Loucy (cell line): ENCODE measurements at regions not wholly inside any gene's neighbourhood (a gene's known extent, or its start where the extent isn't known, plus 50 kb on each side); places are given as distances from the start of the nearest gene placed in this dataset.

Source experiments
- H2AFZ ChIP-seq: fragments of 200-600 bp; sonication (generic); 2 replicates; pipeline ENCODE4 v1.6.0; 2016; ENCODE audit warnings: antibody characterized with exemption, mild to moderate bottlenecking, low read length, moderate library complexity
- H3F3A ChIP-seq: fragments of 200-600 bp; 2 replicates; pipeline ENCODE4 v1.6.0; 2016; ENCODE audit warnings: antibody characterized with exemption, low read depth, mild to moderate bottlenecking
- H3K27me3 ChIP-seq: fragments of 200-600 bp; sonication (generic); 2 replicates; pipeline ENCODE4 v1.6.1; 2014; ENCODE audit warnings: low read length, mild to moderate bottlenecking; ENCODE audit not compliant: insufficient read depth, poor library complexity, severe bottlenecking
- H3K36me3 ChIP-seq: fragments of 200-600 bp; sonication (generic); 2 replicates; pipeline ENCODE4 v1.6.1; 2016; ENCODE audit warnings: low read length; ENCODE audit not compliant: insufficient read depth
- H3K4me1 ChIP-seq: fragments of 200-600 bp; sonication (generic); 2 replicates; pipeline ENCODE4 v1.5.1; 2014; ENCODE audit warnings: low read length, mild to moderate bottlenecking; ENCODE audit not compliant: insufficient read depth, poor library complexity, severe bottlenecking
- H3K4me2 ChIP-seq: fragments of 200-600 bp; sonication (generic); 2 replicates; pipeline ENCODE4 v1.6.0; 2014; ENCODE audit warnings: antibody characterized with exemption, low read length, low read depth, mild to moderate bottlenecking; ENCODE audit not compliant: poor library complexity, severe bottlenecking
- H3K4me3 ChIP-seq: fragments of 200-600 bp; sonication (generic); 2 replicates; pipeline ENCODE4 v1.5.1; 2014; ENCODE audit warnings: low read length, mild to moderate bottlenecking, mixed read lengths; ENCODE audit not compliant: poor library complexity, severe bottlenecking
- H3K79me2 ChIP-seq: fragments of 200-600 bp; sonication (generic); 2 replicates; pipeline ENCODE4 v1.6.1; 2014; ENCODE audit warnings: low read length; ENCODE audit not compliant: insufficient read depth
- H3K9ac ChIP-seq: fragments of 200-600 bp; sonication (generic); 2 replicates; pipeline ENCODE4 v1.6.0; 2014; ENCODE audit warnings: mild to moderate bottlenecking, low read depth, low read length, moderate library complexity; ENCODE audit not compliant: poor library complexity, severe bottlenecking
- H3K9me2 ChIP-seq: fragments of 200-600 bp; sonication (generic); replicated peaks from 2 replicates; pipeline ENCODE4 v1.6.1; 2016; ENCODE audit warnings: low read depth, low read length, mixed read lengths
- H3K9me3 ChIP-seq: fragments of 200-600 bp; sonication (generic); 2 replicates; pipeline ENCODE4 v1.6.1; 2014; ENCODE audit warnings: mild to moderate bottlenecking, antibody characterized with exemption, low read length, low read depth; ENCODE audit not compliant: insufficient read depth
- H4K20me1 ChIP-seq: fragments of 200-600 bp; sonication (generic); 2 replicates; pipeline ENCODE4 v1.6.0; 2014; ENCODE audit warnings: antibody characterized with exemption, low read length, mild to moderate bottlenecking; ENCODE audit not compliant: insufficient read depth, poor library complexity, severe bottlenecking
- EZH2phosphoT487 ChIP-seq: fragments of 200-600 bp; IDR thresholded peaks from 2 replicates; pipeline ENCODE4 v1.6.1; 2018; ENCODE audit warnings: antibody characterized with exemption, mild to moderate bottlenecking, moderate library complexity, borderline replicate concordance
- TF ChIP-seq, protein P1 (sequence below): fragments of 200-600 bp; sonication (generic); conservative IDR thresholded peaks from 2 replicates; pipeline ENCODE4 v1.5.1; 2014; ENCODE audit warnings: mild to moderate bottlenecking, antibody characterized with exemption, low read length

GRCh38 chr2:235378944-235379343, 114.9 kb upstream of the AGAP1 start:
- TF ChIP-seq, protein P1, sequence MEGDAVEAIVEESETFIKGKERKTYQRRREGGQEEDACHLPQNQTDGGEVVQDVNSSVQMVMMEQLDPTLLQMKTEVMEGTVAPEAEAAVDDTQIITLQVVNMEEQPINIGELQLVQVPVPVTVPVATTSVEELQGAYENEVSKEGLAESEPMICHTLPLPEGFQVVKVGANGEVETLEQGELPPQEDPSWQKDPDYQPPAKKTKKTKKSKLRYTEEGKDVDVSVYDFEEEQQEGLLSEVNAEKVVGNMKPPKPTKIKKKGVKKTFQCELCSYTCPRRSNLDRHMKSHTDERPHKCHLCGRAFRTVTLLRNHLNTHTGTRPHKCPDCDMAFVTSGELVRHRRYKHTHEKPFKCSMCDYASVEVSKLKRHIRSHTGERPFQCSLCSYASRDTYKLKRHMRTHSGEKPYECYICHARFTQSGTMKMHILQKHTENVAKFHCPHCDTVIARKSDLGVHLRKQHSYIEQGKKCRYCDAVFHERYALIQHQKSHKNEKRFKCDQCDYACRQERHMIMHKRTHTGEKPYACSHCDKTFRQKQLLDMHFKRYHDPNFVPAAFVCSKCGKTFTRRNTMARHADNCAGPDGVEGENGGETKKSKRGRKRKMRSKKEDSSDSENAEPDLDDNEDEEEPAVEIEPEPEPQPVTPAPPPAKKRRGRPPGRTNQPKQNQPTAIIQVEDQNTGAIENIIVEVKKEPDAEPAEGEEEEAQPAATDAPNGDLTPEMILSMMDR, result no peak
- TF ChIP-seq EZH2phosphoT487, result no peak
- Histone ChIP-seq H3K27me3 (no peaks in the 10 kb centered on the region), H2AFZ (no peak overlapping the region), H3K9me3 (no peaks in the 10 kb centered on the region; the same call in 1 of the 2 replicates), H3K36me3 (no peaks in the 10 kb centered on the region), H3K79me2 (no peaks in the 10 kb centered on the region), H3F3A (no peaks in the 10 kb centered on the region), H3K9me2 (no peaks in the 10 kb centered on the region), H3K4me1 (no peaks in the 10 kb centered on the region), H3K9ac (no peak overlapping the region), H3K4me2 (no peak overlapping the region), H3K4me3 (no peak overlapping the region), H4K20me1 (no peaks in the 10 kb centered on the region)

DNA sequence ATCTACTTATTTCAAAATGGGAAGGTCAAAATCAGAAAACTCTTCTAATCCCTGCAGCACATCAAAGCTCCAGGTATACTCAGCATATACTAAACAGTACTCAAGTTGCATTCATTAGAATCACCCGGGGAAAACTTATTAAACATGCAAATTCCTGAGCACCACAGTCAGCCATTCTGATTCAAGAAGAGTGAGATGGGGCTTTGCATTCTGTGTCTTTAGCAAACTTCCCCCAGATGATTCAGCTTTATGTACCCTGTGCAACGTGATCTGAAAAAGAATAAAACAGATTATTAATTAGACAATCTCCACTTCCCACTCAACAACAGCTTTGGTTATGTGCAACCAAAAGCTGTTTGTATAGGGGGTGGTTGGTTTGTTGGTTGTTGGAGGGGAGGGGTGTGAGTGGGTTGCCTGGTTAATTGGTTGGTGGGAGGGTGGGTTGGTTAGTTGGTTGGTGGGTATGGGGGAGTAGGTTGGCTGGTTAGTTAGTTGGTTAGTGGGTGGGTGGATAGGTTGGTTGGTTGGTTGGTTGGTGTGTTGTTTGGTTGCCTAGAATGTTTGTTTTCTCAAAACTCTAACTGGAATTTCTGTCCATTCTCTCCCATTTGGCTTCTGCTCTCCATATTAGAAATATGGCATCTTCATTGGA, 112.5 kb upstream of the AGAP1 start:
- TF ChIP-seq, protein P1, result no peak
- no peak for TF ChIP-seq EZH2phosphoT487

DNA sequence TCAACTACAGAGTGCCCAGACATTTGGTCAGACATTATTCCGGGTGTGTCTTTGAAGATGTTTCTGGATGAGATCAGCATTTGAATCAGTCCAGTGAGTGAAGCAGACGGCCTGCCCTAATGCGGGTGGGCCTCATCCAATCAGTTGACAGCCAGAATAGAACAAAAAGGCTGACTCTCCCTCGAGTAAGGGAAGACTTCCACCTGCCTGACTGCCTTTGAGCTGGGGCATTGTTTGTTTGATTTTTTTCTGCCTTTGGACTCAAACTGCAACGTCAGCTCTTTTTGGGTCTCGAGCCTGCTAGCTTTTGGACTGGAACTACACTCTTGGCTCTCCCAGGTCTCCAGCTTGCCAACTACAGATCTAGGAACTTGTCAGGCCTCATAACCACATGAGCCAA, 111.7 kb upstream of the AGAP1 start:
- no peak overlapping the region for H3K4me3 ChIP-seq
- TF ChIP-seq, protein P1, result no peak
- TF ChIP-seq EZH2phosphoT487, result no peak
- H3K9me3 ChIP-seq, result no peaks in the 10 kb centered on the region; the same call in 1 of the 2 replicates
- H3K9ac ChIP-seq, result no peak overlapping the region
- H3K36me3 ChIP-seq, result no peaks in the 10 kb centered on the region
- H3K79me2 ChIP-seq, result no peaks in the 10 kb centered on the region
- H3K9me2 ChIP-seq, result no peaks in the 10 kb centered on the region
- no peak overlapping the region for H3K4me2 ChIP-seq
- H4K20me1 ChIP-seq, result no peaks in the 10 kb centered on the region
- H3K4me1 ChIP-seq, result no peaks in the 10 kb centered on the region
- no peaks in the 10 kb centered on the region for H3F3A ChIP-seq
- no peaks in the 10 kb centered on the region for H3K27me3 ChIP-seq
- H2AFZ ChIP-seq, result no peak overlapping the region

More for the DNA sequence above, 112.5 kb upstream of the AGAP1 start:
- Histone ChIP-seq H3K36me3 (no peaks in the 10 kb centered on the region), H3K4me1 (no peaks in the 10 kb centered on the region), H3K27me3 (no peaks in the 10 kb centered on the region), H3K9me3 (no peaks in the 10 kb centered on the region; the same call in 1 of the 2 replicates), H3K9me2 (no peaks in the 10 kb centered on the region), H3K9ac (no peak overlapping the region), H3K4me3 (no peak overlapping the region), H2AFZ (no peak overlapping the region), H3K4me2 (no peak overlapping the region), H4K20me1 (no peaks in the 10 kb centered on the region), H3K79me2 (no peaks in the 10 kb centered on the region), H3F3A (no peaks in the 10 kb centered on the region)
